Neural cell (in vitro differentiated cells): ENCODE measurements at regions not wholly inside any gene's neighbourhood (a gene's known extent, or its start where the extent isn't known, plus 50 kb on each side); places are given as distances from the start of the nearest gene placed in this dataset.

Source experiments
- H2AFZ ChIP-seq: fragments of 200-600, 300-800 bp; sonication (generic), shearing (Covaris generic); 2 replicates; pipeline ENCODE4 v1.6.0; 2014; ENCODE audit warnings: low read depth, mild to moderate bottlenecking, antibody characterized with exemption, low read length, moderate library complexity
- H3F3A ChIP-seq: fragments of 200-600 bp; shearing (Covaris generic); 2 replicates; pipeline ENCODE4 v1.6.1; 2016; ENCODE audit warnings: mild to moderate bottlenecking, moderate library complexity, mixed read lengths, antibody characterized with exemption, low read length; ENCODE audit not compliant: insufficient read depth, poor library complexity, severe bottlenecking
- H3K27ac ChIP-seq: fragments of 200-600, 300-800 bp; sonication (generic), shearing (Covaris generic); 2 replicates; pipeline ENCODE4 v1.5.1; 2014; ENCODE audit warnings: mild to moderate bottlenecking, low read length, moderate library complexity
- H3K27me3 ChIP-seq: fragments of 300-800, 200-600 bp; sonication (generic), shearing (Covaris generic); 2 replicates; pipeline ENCODE4 v1.6.0; 2014; ENCODE audit warnings: mild to moderate bottlenecking, low read depth, low read length, moderate library complexity; ENCODE audit not compliant: insufficient read depth
- H3K36me3 ChIP-seq: fragments of 300-800, 200-600 bp; sonication (generic), shearing (Covaris generic); 2 replicates; pipeline ENCODE4 v1.5.1; 2014; ENCODE audit warnings: mild to moderate bottlenecking, antibody characterized with exemption, low read length, moderate library complexity; ENCODE audit not compliant: insufficient read depth
- H3K4me2 ChIP-seq: fragments of 300-800, 200-600 bp; sonication (generic), shearing (Covaris generic); 2 replicates; pipeline ENCODE4 v1.6.0; 2014; ENCODE audit warnings: mild to moderate bottlenecking, low read length
- H3K4me3 ChIP-seq: fragments of 300-800, 200-600 bp; sonication (generic), shearing (Covaris generic); 2 replicates; pipeline ENCODE4 v1.5.1; 2014; ENCODE audit warnings: mild to moderate bottlenecking, low read length, moderate library complexity
- H3K79me2 ChIP-seq: fragments of 200-600 bp; shearing (Covaris generic); replicated peaks from 2 replicates; pipeline ENCODE4 v1.6.0; 2014; ENCODE audit warnings: mild to moderate bottlenecking, low read length, moderate library complexity; ENCODE audit not compliant: insufficient read depth
- H3K9ac ChIP-seq: fragments of 300-800, 200-600 bp; sonication (generic), shearing (Covaris generic); 2 replicates; pipeline ENCODE4 v1.6.1; 2016; ENCODE audit warnings: mild to moderate bottlenecking, low read length, mixed read lengths
- H3K9me2 ChIP-seq: fragments of 200-600 bp; shearing (Covaris generic); 2 replicates; pipeline ENCODE4 v1.6.1; 2016; ENCODE audit warnings: mild to moderate bottlenecking, low read length, mixed read lengths; ENCODE audit not compliant: insufficient read depth
- H3K9me3 ChIP-seq: fragments of 200-600, 300-800 bp; sonication (generic), shearing (Covaris generic); 2 replicates; pipeline ENCODE4 v1.6.1; 2016; ENCODE audit warnings: mild to moderate bottlenecking, mixed run types, low read length, moderate library complexity, mixed read lengths
- H4K20me1 ChIP-seq: fragments of 200-600 bp; shearing (Covaris generic); 2 replicates; pipeline ENCODE4 v1.6.1; 2016; ENCODE audit warnings: mild to moderate bottlenecking, mixed run types; ENCODE audit not compliant: insufficient read depth
- EP300 ChIP-seq: fragments of 450-650 bp; conservative IDR thresholded peaks from 2 replicates; pipeline ENCODE4 v1.6.1; 2014; ENCODE audit warnings: antibody characterized with exemption, mild to moderate bottlenecking, moderate library complexity; ENCODE audit not compliant: poor library complexity, severe bottlenecking
- EZH2 ChIP-seq: fragments of 200-600, 300-800 bp; shearing (Covaris generic), sonication (generic); IDR thresholded peaks from 2 replicates; pipeline ENCODE4 v1.6.1; 2014; ENCODE audit warnings: antibody characterized with exemption, low read length, borderline replicate concordance, mild to moderate bottlenecking; ENCODE audit not compliant: insufficient read depth, poor library complexity, severe bottlenecking
- MXI1 ChIP-seq: fragments of 450-650 bp; conservative IDR thresholded peaks from 2 replicates; pipeline ENCODE4 v1.6.1; 2014; ENCODE audit warnings: antibody characterized with exemption, mild to moderate bottlenecking; ENCODE audit not compliant: poor library complexity, severe bottlenecking
- POLR2AphosphoS5 ChIP-seq: IDR thresholded peaks from 2 replicates; pipeline ENCODE4 v1.6.1; 2012
- RAD21 ChIP-seq: fragments of 450-650 bp; conservative IDR thresholded peaks from 2 replicates; pipeline ENCODE4 v1.6.1; 2014; ENCODE audit warnings: antibody characterized with exemption, mild to moderate bottlenecking, moderate library complexity
- SMC3 ChIP-seq: fragments of 450-650 bp; conservative IDR thresholded peaks from 2 replicates; pipeline ENCODE4 v1.6.1; 2014; ENCODE audit warnings: antibody characterized with exemption, mild to moderate bottlenecking, moderate library complexity; ENCODE audit not compliant: poor library complexity
- TAF1 ChIP-seq: IDR thresholded peaks from 2 replicates; pipeline ENCODE4 v1.6.1; 2012; ENCODE audit warnings: low read depth
- TF ChIP-seq, protein P1 (sequence below): IDR thresholded peaks from 2 replicates; pipeline ENCODE4 v1.6.1; 2012; ENCODE audit warnings: borderline replicate concordance
- TF ChIP-seq, protein P2 (sequence below): fragments of 450-650 bp; IDR thresholded peaks from 2 replicates; pipeline ENCODE4 v1.5.1; 2014; ENCODE audit warnings: antibody characterized with exemption, mild to moderate bottlenecking, moderate library complexity; ENCODE audit not compliant: poor library complexity, severe bottlenecking

DNA sequence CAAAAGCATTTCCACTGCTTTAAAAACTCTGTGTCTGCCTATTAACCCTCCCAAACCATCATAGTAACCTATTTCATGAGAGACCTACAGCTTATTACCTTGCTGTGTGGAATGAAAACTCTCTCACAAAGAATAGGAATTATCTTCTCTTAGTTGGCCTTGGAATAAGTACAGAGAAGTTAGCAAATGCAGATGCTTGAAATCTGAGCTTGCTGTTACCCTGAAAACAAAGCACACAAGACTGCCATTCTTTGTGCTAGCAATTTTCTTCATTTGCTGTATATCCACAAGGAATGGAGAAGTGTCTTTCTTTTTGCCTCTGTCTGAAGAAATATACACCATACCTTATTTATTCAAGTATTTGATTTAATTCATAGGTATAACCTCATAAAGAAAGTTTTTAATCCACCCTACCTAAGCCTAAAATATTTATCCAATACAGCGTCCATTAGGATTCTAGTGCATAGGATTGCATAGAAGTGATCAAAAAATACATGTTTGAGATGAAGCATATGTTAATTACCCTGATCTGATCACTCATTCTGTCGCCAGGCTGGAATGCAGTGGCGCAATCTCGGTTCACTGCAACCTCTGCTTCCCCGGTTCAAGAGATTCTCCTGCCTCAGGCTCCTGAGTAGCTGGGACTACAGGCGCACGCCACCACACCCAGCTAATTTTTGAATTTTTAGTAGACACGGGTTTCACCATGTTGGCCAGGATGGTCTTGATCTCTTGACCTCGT lies 451.1 kb downstream of the LTN1 start:
- Histone ChIP-seq H3K9me2 (no peaks in the 10 kb centered on the region), H3F3A (no peaks in the 10 kb centered on the region), H3K9me3 (no peaks in the 10 kb centered on the region), H3K79me2 (no peaks in the 10 kb centered on the region), H3K27ac (no peak overlapping the region), H3K4me2 (no peak overlapping the region), H3K9ac (no peak overlapping the region), H3K36me3 (no peaks in the 10 kb centered on the region), H2AFZ (no peak overlapping the region), H3K4me3 (no peak overlapping the region), H4K20me1 (no peaks in the 10 kb centered on the region), H3K27me3 (no peaks in the 10 kb centered on the region)
- TF ChIP-seq EP300 (no peak), EZH2 (no peak), MXI1 (no peak), SMC3 (no peak), RAD21 (no peak), POLR2AphosphoS5 (no peak), TAF1 (no peak)
- TF ChIP-seq, protein P1, sequence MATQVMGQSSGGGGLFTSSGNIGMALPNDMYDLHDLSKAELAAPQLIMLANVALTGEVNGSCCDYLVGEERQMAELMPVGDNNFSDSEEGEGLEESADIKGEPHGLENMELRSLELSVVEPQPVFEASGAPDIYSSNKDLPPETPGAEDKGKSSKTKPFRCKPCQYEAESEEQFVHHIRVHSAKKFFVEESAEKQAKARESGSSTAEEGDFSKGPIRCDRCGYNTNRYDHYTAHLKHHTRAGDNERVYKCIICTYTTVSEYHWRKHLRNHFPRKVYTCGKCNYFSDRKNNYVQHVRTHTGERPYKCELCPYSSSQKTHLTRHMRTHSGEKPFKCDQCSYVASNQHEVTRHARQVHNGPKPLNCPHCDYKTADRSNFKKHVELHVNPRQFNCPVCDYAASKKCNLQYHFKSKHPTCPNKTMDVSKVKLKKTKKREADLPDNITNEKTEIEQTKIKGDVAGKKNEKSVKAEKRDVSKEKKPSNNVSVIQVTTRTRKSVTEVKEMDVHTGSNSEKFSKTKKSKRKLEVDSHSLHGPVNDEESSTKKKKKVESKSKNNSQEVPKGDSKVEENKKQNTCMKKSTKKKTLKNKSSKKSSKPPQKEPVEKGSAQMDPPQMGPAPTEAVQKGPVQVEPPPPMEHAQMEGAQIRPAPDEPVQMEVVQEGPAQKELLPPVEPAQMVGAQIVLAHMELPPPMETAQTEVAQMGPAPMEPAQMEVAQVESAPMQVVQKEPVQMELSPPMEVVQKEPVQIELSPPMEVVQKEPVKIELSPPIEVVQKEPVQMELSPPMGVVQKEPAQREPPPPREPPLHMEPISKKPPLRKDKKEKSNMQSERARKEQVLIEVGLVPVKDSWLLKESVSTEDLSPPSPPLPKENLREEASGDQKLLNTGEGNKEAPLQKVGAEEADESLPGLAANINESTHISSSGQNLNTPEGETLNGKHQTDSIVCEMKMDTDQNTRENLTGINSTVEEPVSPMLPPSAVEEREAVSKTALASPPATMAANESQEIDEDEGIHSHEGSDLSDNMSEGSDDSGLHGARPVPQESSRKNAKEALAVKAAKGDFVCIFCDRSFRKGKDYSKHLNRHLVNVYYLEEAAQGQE = no peak
- TF ChIP-seq, protein P2, sequence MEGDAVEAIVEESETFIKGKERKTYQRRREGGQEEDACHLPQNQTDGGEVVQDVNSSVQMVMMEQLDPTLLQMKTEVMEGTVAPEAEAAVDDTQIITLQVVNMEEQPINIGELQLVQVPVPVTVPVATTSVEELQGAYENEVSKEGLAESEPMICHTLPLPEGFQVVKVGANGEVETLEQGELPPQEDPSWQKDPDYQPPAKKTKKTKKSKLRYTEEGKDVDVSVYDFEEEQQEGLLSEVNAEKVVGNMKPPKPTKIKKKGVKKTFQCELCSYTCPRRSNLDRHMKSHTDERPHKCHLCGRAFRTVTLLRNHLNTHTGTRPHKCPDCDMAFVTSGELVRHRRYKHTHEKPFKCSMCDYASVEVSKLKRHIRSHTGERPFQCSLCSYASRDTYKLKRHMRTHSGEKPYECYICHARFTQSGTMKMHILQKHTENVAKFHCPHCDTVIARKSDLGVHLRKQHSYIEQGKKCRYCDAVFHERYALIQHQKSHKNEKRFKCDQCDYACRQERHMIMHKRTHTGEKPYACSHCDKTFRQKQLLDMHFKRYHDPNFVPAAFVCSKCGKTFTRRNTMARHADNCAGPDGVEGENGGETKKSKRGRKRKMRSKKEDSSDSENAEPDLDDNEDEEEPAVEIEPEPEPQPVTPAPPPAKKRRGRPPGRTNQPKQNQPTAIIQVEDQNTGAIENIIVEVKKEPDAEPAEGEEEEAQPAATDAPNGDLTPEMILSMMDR = no peak

DNA sequence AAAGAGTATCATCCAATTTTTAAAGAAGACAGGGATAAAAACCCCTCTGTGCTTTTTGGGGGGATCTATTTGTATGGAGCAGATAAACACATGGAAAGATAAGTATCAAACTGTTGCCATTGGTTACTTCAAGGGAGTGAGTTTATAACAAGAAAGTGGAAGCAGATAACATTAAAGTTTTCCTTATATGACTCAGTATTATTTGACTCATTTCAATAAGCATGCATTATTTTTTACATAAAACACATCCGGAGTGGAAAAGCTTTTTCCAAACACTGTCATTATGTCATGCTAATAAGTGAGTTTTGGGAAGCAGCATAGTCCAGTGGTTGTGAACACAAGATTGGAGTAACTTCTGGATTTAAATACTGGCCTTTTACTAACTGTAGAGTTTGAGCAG lies 452.2 kb downstream of the LTN1 start:
- H3F3A ChIP-seq = no peaks in the 10 kb centered on the region
- TF ChIP-seq MXI1 (no peak), EZH2 (no peak), SMC3 (no peak), POLR2AphosphoS5 (no peak), TAF1 (no peak), EP300 (no peak), RAD21 (no peak)
- TF ChIP-seq, protein P2 = no peak
- TF ChIP-seq, protein P1 = no peak
- no peaks in the 10 kb centered on the region for H3K9me3 ChIP-seq
- H3K79me2 ChIP-seq = no peaks in the 10 kb centered on the region
- H4K20me1 ChIP-seq = no peaks in the 10 kb centered on the region
- no peaks in the 10 kb centered on the region for H3K27me3 ChIP-seq
- no peaks in the 10 kb centered on the region for H3K36me3 ChIP-seq
- H2AFZ ChIP-seq = no peak overlapping the region
- no peaks in the 10 kb centered on the region for H3K9me2 ChIP-seq
- H3K27ac ChIP-seq = no peak overlapping the region
- no peak overlapping the region for H3K4me2 ChIP-seq
- no peak overlapping the region for H3K9ac ChIP-seq
- no peak overlapping the region for H3K4me3 ChIP-seq
